H7 (cell line): ENCODE measurements at regions not wholly inside any gene's neighbourhood (a gene's known extent, or its start where the extent isn't known, plus 50 kb on each side); places are given as distances from the start of the nearest gene placed in this dataset.

Source experiments
- DNase-seq: peaks from one replicate; pipeline ENCODE4 v3.0.0; 2012
- H3K27me3 ChIP-seq: 2 replicates; pipeline ENCODE4 v1.6.0; 2011; ENCODE audit warnings: mild to moderate bottlenecking, low read length; ENCODE audit not compliant: control insufficient read depth, insufficient read depth
- H3K36me3 ChIP-seq: replicated peaks from 2 replicates; pipeline ENCODE4 v1.5.1; 2011; ENCODE audit warnings: low read length; ENCODE audit not compliant: control insufficient read depth, insufficient read depth
- H3K4me3 ChIP-seq: 2 replicates; pipeline ENCODE4 v1.5.1; 2011; ENCODE audit warnings: low read depth, mild to moderate bottlenecking, control low read depth, low read length, moderate library complexity; ENCODE audit not compliant: insufficient read depth

DNA sequence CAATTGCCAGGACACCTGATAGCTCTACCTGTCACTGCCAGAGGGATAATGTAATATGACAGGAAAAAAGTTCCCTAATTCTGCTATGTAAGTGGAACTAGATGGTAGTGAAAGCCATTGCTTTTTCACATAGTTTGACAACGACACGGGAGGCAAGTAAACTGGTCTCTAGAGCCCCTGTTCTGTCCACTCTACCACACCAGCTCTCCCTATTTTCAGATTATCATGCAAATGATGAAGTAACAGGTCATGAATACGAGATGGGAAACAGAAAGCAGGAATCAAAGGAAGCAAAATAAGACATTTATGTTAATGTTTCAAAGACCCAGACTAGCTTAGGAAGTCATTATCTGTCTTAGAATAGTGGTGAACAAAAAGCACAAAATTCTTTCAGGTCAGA lies 56.2 kb downstream of the TAF11L14 start:
- no peaks in the 10 kb centered on the region for H3K36me3 ChIP-seq
- no peak for DNase-seq
- no peaks in the 10 kb centered on the region for H3K27me3 ChIP-seq
- H3K4me3 ChIP-seq, result no peak overlapping the region

DNA sequence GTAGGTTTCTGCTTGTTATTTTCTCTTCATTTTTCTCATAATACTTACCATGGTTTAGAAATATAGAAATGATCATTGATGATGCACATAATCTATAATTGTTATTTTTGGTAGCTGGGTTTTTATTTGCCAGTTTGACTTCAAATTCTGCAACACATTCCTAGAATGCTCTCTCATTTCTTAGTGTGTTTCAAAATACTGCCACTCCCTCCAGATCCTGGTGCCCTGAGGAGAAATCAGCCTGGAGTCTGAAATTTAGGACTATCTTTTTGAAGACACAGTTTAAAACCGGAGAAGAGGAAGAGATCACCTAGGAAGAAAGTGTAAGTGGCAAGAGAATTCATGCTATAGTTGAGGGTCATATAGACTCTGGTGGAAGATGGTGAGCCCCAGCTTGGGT lies 57.5 kb downstream of the TAF11L14 start:
- DNase-seq, result no peak
- Histone ChIP-seq H3K27me3 (no peaks in the 10 kb centered on the region), H3K4me3 (no peak overlapping the region), H3K36me3 (no peaks in the 10 kb centered on the region)

GRCh38 chr5:17694371-17694770 lies 60.1 kb downstream of the TAF11L14 start:
- DNase-seq, result no peak
- Histone ChIP-seq H3K36me3 (no peaks in the 10 kb centered on the region), H3K27me3 (no peaks in the 10 kb centered on the region), H3K4me3 (no peak overlapping the region)

DNA sequence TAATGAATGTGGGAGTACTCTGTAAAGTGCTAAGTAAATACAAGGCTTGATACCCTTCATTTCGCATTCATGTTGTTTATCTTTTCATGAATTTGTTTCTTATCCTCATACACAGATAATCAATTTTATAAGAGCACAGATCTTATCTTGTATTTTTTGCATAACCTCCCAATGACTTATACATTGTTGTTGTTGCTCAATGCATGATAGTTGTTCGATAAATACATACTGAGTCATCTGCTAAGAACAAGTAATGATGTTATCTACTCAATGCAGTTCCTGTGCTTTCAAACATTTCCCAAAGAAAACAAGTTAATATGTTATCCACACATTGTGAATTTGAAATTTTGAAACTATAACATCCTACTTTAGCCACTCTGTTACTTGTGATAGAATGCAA lies 60.7 kb downstream of the TAF11L14 start:
- Histone ChIP-seq H3K36me3 (no peaks in the 10 kb centered on the region), H3K4me3 (no peak overlapping the region), H3K27me3 (no peaks in the 10 kb centered on the region)
- no peak for DNase-seq

- no peaks in the 10 kb centered on the region for H3K27me3 ChIP-seq
- DNase-seq, result no peak
- H3K36me3 ChIP-seq, result no peaks in the 10 kb centered on the region
- no peak overlapping the region for H3K4me3 ChIP-seq
Measured at GRCh38 chr5:17696627-17697026, 62.4 kb downstream of the TAF11L14 start.

DNA sequence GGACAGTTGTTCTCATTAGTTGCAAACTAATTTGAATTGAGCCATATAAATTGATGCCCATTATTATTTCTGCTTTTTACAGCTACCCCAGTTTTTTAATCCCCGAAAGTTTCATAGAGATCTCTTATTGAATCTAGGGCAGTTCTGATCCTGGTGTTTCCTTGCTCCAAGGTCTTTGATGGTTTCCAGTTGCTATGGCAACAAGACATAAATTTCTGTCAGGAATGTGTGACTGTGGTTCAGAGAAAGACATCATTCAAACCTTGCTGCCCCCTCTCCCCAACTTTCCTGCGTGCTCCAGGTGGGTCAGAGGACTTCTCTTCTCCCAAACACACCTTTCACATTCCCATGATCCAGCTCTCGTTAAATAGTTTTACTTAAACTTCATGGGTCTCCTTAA lies 63.4 kb downstream of the TAF11L14 start:
- DNase-seq, result no peak
- no peak overlapping the region for H3K4me3 ChIP-seq
- no peaks in the 10 kb centered on the region for H3K27me3 ChIP-seq
- no peaks in the 10 kb centered on the region for H3K36me3 ChIP-seq

GRCh38 chr5:17709011-17709710 lies 74.9 kb downstream of the TAF11L14 start:
- Histone ChIP-seq H3K4me3 (no peak overlapping the region), H3K27me3 (no peaks in the 10 kb centered on the region)

DNA sequence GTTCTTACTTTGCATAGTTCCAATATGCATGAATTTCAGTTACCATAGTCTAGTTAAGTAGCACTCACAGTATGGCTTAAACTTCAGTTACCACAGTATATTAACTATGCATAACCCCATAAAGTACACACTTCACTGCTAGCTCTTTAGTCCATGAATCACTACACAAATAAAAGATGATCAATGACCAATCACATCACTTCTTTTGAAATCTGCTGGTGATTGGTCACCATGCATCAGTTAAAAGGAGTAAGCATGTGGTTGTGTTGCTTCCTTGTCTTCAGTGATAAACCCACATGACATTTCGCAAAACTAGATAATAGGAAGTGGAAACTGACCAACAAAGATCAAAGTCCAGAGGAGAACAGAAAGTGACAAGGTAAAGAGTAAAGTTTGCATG lies 79.0 kb downstream of the TAF11L14 start:
- DNase-seq, result no peak
- H3K27me3 ChIP-seq, result no peaks in the 10 kb centered on the region
- no peak overlapping the region for H3K4me3 ChIP-seq
- H3K36me3 ChIP-seq, result no peaks in the 10 kb centered on the region

More at GRCh38 chr5:17709011-17709710, 74.9 kb downstream of the TAF11L14 start:
- DNase-seq, result no peak
- no peaks in the 10 kb centered on the region for H3K36me3 ChIP-seq

DNA sequence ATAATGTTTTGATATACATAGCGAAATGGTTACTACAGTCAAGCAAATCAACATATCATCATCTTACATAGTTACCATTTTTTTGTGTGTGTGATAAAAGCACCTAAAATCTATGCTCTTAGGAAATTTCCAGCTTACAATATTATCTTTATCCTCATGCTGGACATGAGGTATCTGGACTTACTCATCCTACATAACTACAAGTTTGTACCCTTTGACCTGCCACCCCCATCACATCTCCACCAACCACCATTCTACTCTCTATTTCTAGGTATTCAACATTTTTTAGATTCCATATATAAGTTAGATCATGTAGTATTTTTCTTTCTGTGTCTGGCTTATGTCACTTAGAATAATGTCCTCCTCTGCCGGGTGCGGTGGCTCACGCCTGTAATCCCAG lies 79.9 kb downstream of the TAF11L14 start:
- Histone ChIP-seq H3K4me3 (no peak overlapping the region), H3K36me3 (no peaks in the 10 kb centered on the region), H3K27me3 (no peaks in the 10 kb centered on the region)
- DNase-seq, result no peak

- no peaks in the 10 kb centered on the region for H3K27me3 ChIP-seq
- DNase-seq, result no peak
- no peaks in the 10 kb centered on the region for H3K36me3 ChIP-seq
- H3K4me3 ChIP-seq, result no peak overlapping the region
Measured at GRCh38 chr5:17719592-17719991, 85.3 kb downstream of the TAF11L14 start.

GRCh38 chr5:17720071-17720470 lies 85.8 kb downstream of the TAF11L14 start:
- no peak for DNase-seq
- no peak overlapping the region for H3K4me3 ChIP-seq
- no peaks in the 10 kb centered on the region for H3K27me3 ChIP-seq
- no peaks in the 10 kb centered on the region for H3K36me3 ChIP-seq

- Histone ChIP-seq H3K27me3 (no peaks in the 10 kb centered on the region), H3K36me3 (no peaks in the 10 kb centered on the region), H3K4me3 (no peak overlapping the region)
- no peak for DNase-seq
Measured at GRCh38 chr5:17723876-17724275, 89.6 kb downstream of the TAF11L14 start.

GRCh38 chr5:17727098-17727497 lies 92.8 kb downstream of the TAF11L14 start:
- no peak for DNase-seq
- Histone ChIP-seq H3K36me3 (no peaks in the 10 kb centered on the region), H3K27me3 (no peaks in the 10 kb centered on the region), H3K4me3 (no peak overlapping the region)

DNA sequence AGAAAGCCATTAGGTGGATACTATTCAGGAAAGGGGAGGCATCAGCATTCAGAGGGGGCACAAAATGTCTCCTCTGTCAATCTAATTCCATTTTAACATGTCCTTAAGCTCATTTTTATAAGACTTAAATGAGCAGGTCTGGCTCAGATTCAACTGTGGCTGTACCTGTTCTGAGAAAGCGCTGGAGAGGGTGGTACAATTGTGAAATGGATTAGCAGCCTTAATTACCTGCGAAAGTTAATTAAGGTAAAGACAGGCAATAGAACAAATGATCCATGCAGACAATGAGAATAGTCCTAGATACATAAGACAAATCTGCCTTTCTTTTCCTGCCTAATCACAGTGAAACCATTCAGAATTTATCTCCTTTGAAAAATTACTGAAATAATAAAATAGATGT lies 96.2 kb downstream of the TAF11L14 start:
- Histone ChIP-seq H3K36me3 (no peaks in the 10 kb centered on the region), H3K4me3 (no peak overlapping the region), H3K27me3 (no peaks in the 10 kb centered on the region)
- no peak for DNase-seq

DNA sequence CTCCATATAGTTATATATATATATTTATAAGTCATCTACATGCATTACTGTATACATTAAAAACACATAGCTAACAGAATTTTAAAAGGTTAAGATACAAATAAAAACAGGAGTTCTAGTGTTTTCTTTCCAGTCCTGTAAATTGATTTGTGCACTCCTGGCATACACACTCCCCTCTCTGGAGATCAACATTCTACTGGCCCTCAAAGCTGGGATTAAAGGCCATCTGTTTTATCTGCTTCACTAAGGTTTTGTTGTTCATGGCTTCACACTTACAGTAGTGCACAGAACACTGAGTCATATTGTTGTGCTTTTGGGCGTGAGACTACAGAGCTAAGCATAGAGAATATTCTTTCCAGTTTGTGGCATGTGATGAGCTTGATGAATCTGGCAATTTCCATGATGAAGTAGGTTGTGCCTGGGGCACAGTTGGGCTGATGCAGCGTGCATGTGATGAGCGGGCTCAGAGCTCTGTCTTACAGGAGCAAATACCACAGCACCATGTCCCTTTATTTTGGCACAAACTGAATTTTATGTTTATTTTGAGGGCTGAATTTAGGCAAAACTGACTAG lies 98.2 kb downstream of the TAF11L14 start:
- DNase-seq, result no peak
- no peak overlapping the region for H3K4me3 ChIP-seq
- no peaks in the 10 kb centered on the region for H3K27me3 ChIP-seq

DNA sequence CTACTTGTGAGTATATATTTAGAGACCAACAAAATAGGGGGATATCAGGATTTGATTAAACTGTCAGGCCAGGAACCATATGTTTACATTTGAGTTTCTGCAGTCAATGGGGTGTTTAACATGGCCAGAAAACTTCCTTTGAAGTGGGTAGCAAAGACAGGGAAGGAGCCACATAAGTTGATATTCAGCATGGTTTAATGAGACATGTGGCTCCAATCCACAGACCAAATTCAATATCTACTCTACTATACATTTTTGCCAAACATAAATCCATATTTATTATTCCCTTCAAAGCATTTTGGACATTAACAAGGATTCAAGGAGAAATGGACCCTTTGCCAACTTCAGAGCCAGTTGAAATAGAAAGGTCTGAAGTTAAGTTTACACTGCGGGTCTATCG lies 99.8 kb downstream of the TAF11L14 start:
- Histone ChIP-seq H3K27me3 (no peaks in the 10 kb centered on the region), H3K36me3 (no peaks in the 10 kb centered on the region), H3K4me3 (no peak overlapping the region)
- DNase-seq, result no peak

More for the DNA sequence above, 98.2 kb downstream of the TAF11L14 start:
- no peaks in the 10 kb centered on the region for H3K36me3 ChIP-seq
